ENCODE measurements at regions not wholly inside any gene's neighbourhood (a gene's known extent, or its start where the extent isn't known, plus 50 kb on each side); places are given as distances from the start of the nearest gene placed in this dataset.

- TF ChIP-seq POLR2A (IDR thresholded peaks at IDR 0.05; ENCODE audit: low read length) (no peak), GATA1 (IDR thresholded peaks at IDR 0.05; ENCODE audit: low read depth, low read length) (no peak)
These were observed 78.1 kb upstream of the DHX40 start for GRCh38 chr17:59487161-59487873.

Measured in erythroblast (primary cell).